ENCODE measurements at regions not wholly inside any gene's neighbourhood (a gene's known extent, or its start where the extent isn't known, plus 50 kb on each side); places are given as distances from the start of the nearest gene placed in this dataset.

- TF ChIP-seq POLR2A (IDR thresholded peaks at IDR 0.05; ENCODE audit: low read depth, low read length) (no peak), PAX5 (IDR thresholded peaks at IDR 0.05; ENCODE audit: insufficient read depth, low read length, severe bottlenecking) (no peak), POLR2AphosphoS5 (IDR thresholded peaks at IDR 0.05; ENCODE audit: low read depth, low read length) (no peak), TAF1 (IDR thresholded peaks at IDR 0.05; ENCODE audit: low read depth, low read length) (no peak), SPI1 (IDR thresholded peaks at IDR 0.05; ENCODE audit: low read depth, low read length) (no peak)
Measured at GRCh38 chr13:68417801-68418200, 1187.7 kb upstream of the PCDH9 start.
